Endothelial cell of umbilical vein (primary cell): ENCODE measurements at regions not wholly inside any gene's neighbourhood (a gene's known extent, or its start where the extent isn't known, plus 50 kb on each side); places are given as distances from the start of the nearest gene placed in this dataset.

Experiments used
- BruUV-seq: library from RNA; stranded (reverse); fragments of 400-500 nt; replicated peaks from 2 replicates; lab custom pipeline; 2021; lab: Mats Ljungman, UMichigan
- CTCF ChIA-PET: fragments of 300-600, 350-600 bp; sonication (Branson Sonifier 250); formaldehyde crosslinking; loops from one replicate; lab custom pipeline; 2021; ENCODE audit warnings: antibody characterized with exemption, inconsistent platforms; lab: Charles Lee
- POLR2A ChIA-PET: fragments of 300-600, 350-600 bp; sonication (Branson Sonifier 250); formaldehyde crosslinking; loops from one replicate; lab custom pipeline; 2021; ENCODE audit warnings: antibody characterized with exemption, inconsistent platforms; lab: Charles Lee
- DNase-seq: peaks from one replicate; pipeline ENCODE4 v3.0.0-alpha.2; 2011; ENCODE audit warnings: low read depth, low spot score
- FAIRE-seq: peaks from 2 replicates; lab custom pipeline; 2011; peaks lifted over from hg19 to GRCh38; lab: Jason Lieb, UNC
- H2AFZ ChIP-seq: 2 replicates; pipeline ENCODE4 v1.6.0; 2012; ENCODE audit warnings: low read depth, low read length, control low read depth, inconsistent platforms
- H3K27ac ChIP-seq: 2 replicates; pipeline ENCODE4 v1.5.1; 2011; ENCODE audit warnings: low read depth, mild to moderate bottlenecking, control low read depth, low read length, moderate library complexity; ENCODE audit not compliant: insufficient read depth
- H3K27me3 ChIP-seq, 2 experiments: 2 replicates each; pipeline versions ENCODE4 v1.6.0 to v1.6.1; 2011; ENCODE audit warnings: low read length in 2 of 2, mixed read lengths in 1 of 2; ENCODE audit not compliant: control insufficient read depth in 2 of 2, insufficient read depth in 2 of 2
- H3K36me3 ChIP-seq, 2 experiments: 2 replicates in 1 of 2; 3 replicates in 1 of 2; pipeline ENCODE4 v1.5.1; 2011; ENCODE audit warnings: low read length in 2 of 2, mild to moderate bottlenecking in 1 of 2, moderate library complexity in 1 of 2; ENCODE audit not compliant: control insufficient read depth in 2 of 2, insufficient read depth in 2 of 2; ENCODE audit errors: extremely low read depth in 1 of 2
- H3K4me1 ChIP-seq: 3 replicates; pipeline ENCODE4 v1.5.1; 2011; ENCODE audit warnings: mild to moderate bottlenecking, low read length; ENCODE audit not compliant: control insufficient read depth, insufficient read depth; ENCODE audit errors: extremely low read depth
- H3K4me2 ChIP-seq: 2 replicates; pipeline ENCODE4 v1.6.1; 2011; ENCODE audit warnings: low read length, control low read depth, mixed read lengths; ENCODE audit not compliant: insufficient read depth
- H3K4me3 ChIP-seq, 3 experiments: fragments of 200-600 bp in 1 of 3; sonication (generic), shearing (Covaris generic) in 1 of 3; replicated peaks in 1 of 3; 2 replicates each; pipeline ENCODE4 v1.5.1; 2011 to 2016; ENCODE audit warnings: control low read depth in 3 of 3, low read length in 3 of 3, mild to moderate bottlenecking in 2 of 3, inconsistent platforms in 1 of 3, low read depth in 1 of 3, moderate library complexity in 1 of 3; ENCODE audit not compliant: insufficient read depth in 1 of 3
- H3K79me2 ChIP-seq: 2 replicates; pipeline ENCODE4 v1.6.0; 2012; ENCODE audit warnings: low read length, inconsistent platforms; ENCODE audit not compliant: control insufficient read depth, insufficient read depth
- H3K9ac ChIP-seq: replicated peaks from 2 replicates; pipeline ENCODE3; 2011; ENCODE audit warnings: low read length, control low read depth; ENCODE audit not compliant: insufficient read depth; ENCODE audit errors: extremely low read depth
- H3K9me1 ChIP-seq: replicated peaks from 3 replicates; pipeline ENCODE4 v1.6.0; 2011; ENCODE audit warnings: mild to moderate bottlenecking, low read length; ENCODE audit not compliant: control insufficient read depth, insufficient read depth; ENCODE audit errors: extremely low read depth
- H3K9me3 ChIP-seq: replicated peaks from 2 replicates; pipeline ENCODE4 v1.5.1; 2012; ENCODE audit warnings: low read length, inconsistent platforms; ENCODE audit not compliant: control insufficient read depth, insufficient read depth
- H4K20me1 ChIP-seq: replicated peaks from 2 replicates; pipeline ENCODE3; 2011; ENCODE audit warnings: mild to moderate bottlenecking, low read length; ENCODE audit not compliant: control insufficient read depth, insufficient read depth; ENCODE audit errors: extremely low read depth
- EZH2 ChIP-seq: IDR thresholded peaks from 2 replicates; pipeline ENCODE4 v1.6.1; 2012; ENCODE audit warnings: borderline replicate concordance, low read depth, mild to moderate bottlenecking, moderate library complexity, low read length, inconsistent platforms; ENCODE audit not compliant: severe bottlenecking
- FOS ChIP-seq: IDR thresholded peaks from 2 replicates; pipeline ENCODE4 v1.6.1; 2011; ENCODE audit warnings: mild to moderate bottlenecking, low read length, moderate library complexity, borderline replicate concordance; ENCODE audit not compliant: insufficient read depth
- GATA2 ChIP-seq: IDR thresholded peaks from 2 replicates; pipeline ENCODE4 v1.7.0; 2011; ENCODE audit warnings: low read depth, mild to moderate bottlenecking, moderate library complexity, mixed read lengths, low read length; ENCODE audit not compliant: insufficient read length, insufficient read depth
- JUN ChIP-seq: IDR thresholded peaks from 2 replicates; pipeline ENCODE4 v1.6.1; 2011; ENCODE audit warnings: borderline replicate concordance, low read depth; ENCODE audit not compliant: insufficient read length, insufficient read depth
- MYC ChIP-seq: IDR thresholded peaks from one replicate; pipeline ENCODE4 v1.6.1; 2011; ENCODE audit warnings: mild to moderate bottlenecking, low read depth, low read length
- POLR2A ChIP-seq: IDR thresholded peaks from 2 replicates; pipeline ENCODE4 v1.6.1; 2012; ENCODE audit warnings: low read depth, mild to moderate bottlenecking, control low read depth, low read length
- POLR2AphosphoS5 ChIP-seq: IDR thresholded peaks from 2 replicates; pipeline ENCODE4 v1.6.1; 2012; ENCODE audit warnings: low read depth, mild to moderate bottlenecking, control low read depth, low read length, moderate library complexity; ENCODE audit not compliant: insufficient read depth
- dilution Hi-C: fragments of 300-500 bp; cut with MboI; formaldehyde crosslinking; loops from one replicate; pipeline ENCODE4 v1.15.0; 2019; ENCODE audit warnings: low sequenced_read_pairs; ENCODE audit not compliant: extremely low pct_ligation_motif_present
- intact Hi-C: fragments of 100-400 bp; cut with micrococcal nuclease; formaldehyde crosslinking; loops from one replicate; pipeline ENCODE4 v1.10.0; 2022
- TF ChIP-seq, protein P1 (sequence below): IDR thresholded peaks from 2 replicates; pipeline ENCODE4 v1.6.1; 2011; ENCODE audit not compliant: insufficient read depth, insufficient read length
- TF ChIP-seq, protein P2 (sequence below), 2 donors: IDR thresholded peaks; 1 replicate in 1 of 2; 2 replicates in 1 of 2; pipeline ENCODE4 v1.5.1; 2011; ENCODE audit warnings: low read length in 2 of 2, mild to moderate bottlenecking in 2 of 2, moderate library complexity in 2 of 2, control low read depth in 1 of 2, inconsistent platforms in 1 of 2, low read depth in 1 of 2; ENCODE audit not compliant: insufficient read depth in 1 of 2; ENCODE audit errors: extremely low read depth in 1 of 2

DNA sequence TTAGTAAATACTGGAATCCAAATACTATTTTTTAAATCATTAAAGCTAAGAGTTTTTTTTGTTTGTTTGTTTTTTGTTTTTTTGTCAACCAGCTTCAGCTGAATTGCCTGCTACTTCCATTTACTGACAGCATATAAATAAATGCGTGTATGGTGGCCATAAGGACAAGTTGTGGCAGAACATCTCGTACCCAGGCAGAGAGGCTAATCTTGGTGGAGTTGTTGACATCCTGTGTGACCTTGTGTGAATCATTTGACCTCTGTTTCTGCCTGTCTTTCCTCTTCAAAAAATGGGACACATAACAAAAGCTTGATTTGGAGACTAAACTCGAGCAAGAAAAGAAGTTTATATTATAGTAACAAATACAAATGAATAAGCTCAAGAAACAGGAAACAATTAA lies 734.2 kb downstream of the MCTP2 start:
- peak overlapping the region; percentile 21 for H3K27ac ChIP-seq
- TF ChIP-seq POLR2A (no peak), POLR2AphosphoS5 (peak; percentile 34), FOS (peak; percentile 64)
- TF ChIP-seq, protein P1, sequence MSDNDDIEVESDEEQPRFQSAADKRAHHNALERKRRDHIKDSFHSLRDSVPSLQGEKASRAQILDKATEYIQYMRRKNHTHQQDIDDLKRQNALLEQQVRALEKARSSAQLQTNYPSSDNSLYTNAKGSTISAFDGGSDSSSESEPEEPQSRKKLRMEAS: no peak
- H3K4me3 ChIP-seq: no peak overlapping the region
- DNase-seq (peak; percentile 27), FAIRE-seq (peak; percentile 76)
- no peaks in the 10 kb centered on the region for H3K79me2 ChIP-seq
- H3K9me1 ChIP-seq: no peaks in the 10 kb centered on the region
- no TSS peak for BruUV-seq
- POLR2A ChIA-PET: interaction anchor here (0.6 to 0.7 kb wide), 2 partner anchors 178 to 494 kb away, joined by 4 read pairs; no protein-coding TSS in a partner anchor
- dilution Hi-C loops: no loop called here
- CTCF ChIA-PET: interaction anchor here (0.9 to 1.6 kb wide), 4 partner anchors 10 to 118 kb away, joined by 3 to 4 read pairs (median 4); no protein-coding TSS in a partner anchor
- intact Hi-C loops: loop anchor here (2.0 kb wide), 1 partner anchor 121 kb away; no protein-coding TSS in a partner anchor
- H2AFZ ChIP-seq: peak overlapping the region; percentile 23
- H3K27me3 ChIP-seq: no peaks in the 10 kb centered on the region
- H4K20me1 ChIP-seq: no peaks in the 10 kb centered on the region
- H3K4me1 ChIP-seq: peaks cover 12% of the 10 kb centered on the region
- H3K9ac ChIP-seq: no peak overlapping the region
- no peaks in the 10 kb centered on the region for H3K36me3 ChIP-seq
- no peaks in the 10 kb centered on the region for H3K9me3 ChIP-seq
- H3K4me2 ChIP-seq: peak overlapping the region; percentile 40

DNA sequence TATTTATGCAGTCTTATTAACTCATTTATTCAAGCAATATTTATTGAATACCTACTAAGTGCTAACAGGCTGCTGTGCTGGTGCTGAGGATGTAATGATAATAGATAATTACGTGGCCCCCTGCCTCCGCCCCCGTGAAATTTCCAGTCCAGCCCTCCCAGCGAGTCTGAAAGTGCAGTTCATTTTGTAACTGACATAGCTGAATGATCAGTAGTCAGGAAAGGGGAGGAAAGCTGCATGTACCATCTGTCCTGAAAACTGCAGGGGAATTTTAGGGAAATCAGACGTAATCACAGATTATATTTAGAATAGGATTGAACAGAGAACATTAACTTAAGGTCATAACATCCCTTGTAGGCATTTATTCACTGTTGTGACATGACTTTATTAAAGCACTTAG lies 736.8 kb downstream of the MCTP2 start:
- CTCF ChIA-PET: no interaction called here
- H3K36me3 ChIP-seq: no peaks in the 10 kb centered on the region
- H3K9me3 ChIP-seq: no peaks in the 10 kb centered on the region
- intact Hi-C loops (no loop called here), dilution Hi-C loops (no loop called here)
- no peak overlapping the region for H3K27ac ChIP-seq
- DNase-seq (no peak), FAIRE-seq (no peak)
- peaks cover 16% of the 10 kb centered on the region for H3K4me1 ChIP-seq
- no peaks in the 10 kb centered on the region for H3K79me2 ChIP-seq
- H3K27me3 ChIP-seq: no peaks in the 10 kb centered on the region
- BruUV-seq: no TSS peak
- H3K4me3 ChIP-seq: no peak overlapping the region
- H3K9me1 ChIP-seq: no peaks in the 10 kb centered on the region
- no peak for TF ChIP-seq POLR2AphosphoS5
- no peak for TF ChIP-seq EZH2
- no peak for TF ChIP-seq GATA2
- TF ChIP-seq JUN: no peak
- TF ChIP-seq FOS: no peak
- TF ChIP-seq POLR2A: no peak
- TF ChIP-seq, protein P1: no peak
- TF ChIP-seq MYC: no peak
- TF ChIP-seq, protein P2, sequence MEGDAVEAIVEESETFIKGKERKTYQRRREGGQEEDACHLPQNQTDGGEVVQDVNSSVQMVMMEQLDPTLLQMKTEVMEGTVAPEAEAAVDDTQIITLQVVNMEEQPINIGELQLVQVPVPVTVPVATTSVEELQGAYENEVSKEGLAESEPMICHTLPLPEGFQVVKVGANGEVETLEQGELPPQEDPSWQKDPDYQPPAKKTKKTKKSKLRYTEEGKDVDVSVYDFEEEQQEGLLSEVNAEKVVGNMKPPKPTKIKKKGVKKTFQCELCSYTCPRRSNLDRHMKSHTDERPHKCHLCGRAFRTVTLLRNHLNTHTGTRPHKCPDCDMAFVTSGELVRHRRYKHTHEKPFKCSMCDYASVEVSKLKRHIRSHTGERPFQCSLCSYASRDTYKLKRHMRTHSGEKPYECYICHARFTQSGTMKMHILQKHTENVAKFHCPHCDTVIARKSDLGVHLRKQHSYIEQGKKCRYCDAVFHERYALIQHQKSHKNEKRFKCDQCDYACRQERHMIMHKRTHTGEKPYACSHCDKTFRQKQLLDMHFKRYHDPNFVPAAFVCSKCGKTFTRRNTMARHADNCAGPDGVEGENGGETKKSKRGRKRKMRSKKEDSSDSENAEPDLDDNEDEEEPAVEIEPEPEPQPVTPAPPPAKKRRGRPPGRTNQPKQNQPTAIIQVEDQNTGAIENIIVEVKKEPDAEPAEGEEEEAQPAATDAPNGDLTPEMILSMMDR (IDR thresholded peaks at IDR 0.05; ENCODE audit: extremely low read depth in 1 of 2, insufficient read depth in 1 of 2, low read depth in 1 of 2, low read length in 2 of 2): no peak
- no peaks in the 10 kb centered on the region for H4K20me1 ChIP-seq
- H3K9ac ChIP-seq: no peak overlapping the region
- no peak overlapping the region for H3K4me2 ChIP-seq
- POLR2A ChIA-PET: no interaction called here
- H2AFZ ChIP-seq: no peak overlapping the region
